AG04449 (cell line): ENCODE measurements at regions not wholly inside any gene's neighbourhood (a gene's known extent, or its start where the extent isn't known, plus 50 kb on each side); places are given as distances from the start of the nearest gene placed in this dataset.

Experiments used
- CTCF ChIA-PET: fragments of 350-600 bp; formaldehyde crosslinking; extraction: SDS; loops from one replicate; lab custom pipeline; 2021; ENCODE audit warnings: antibody characterized with exemption; lab: Yijun Ruan, JAX
- POLR2A ChIA-PET: fragments of 400-600, 350-600 bp; formaldehyde crosslinking; extraction: SDS; loops from one replicate; lab custom pipeline; 2020; ENCODE audit warnings: antibody characterized with exemption, inconsistent platforms; lab: Yijun Ruan, JAX
- DNase-seq: peaks from one replicate; pipeline ENCODE4 v3.0.0-alpha.2; 2010; ENCODE audit warnings: low read depth, low spot score
- H3K4me3 ChIP-seq: 2 replicates; pipeline ENCODE4 v1.5.1; 2011; ENCODE audit warnings: low read depth, mild to moderate bottlenecking, control low read depth, low read length
- TF ChIP-seq, protein P1 (sequence below): IDR thresholded peaks from one replicate; pipeline ENCODE4 v1.5.1; 2011; ENCODE audit warnings: mild to moderate bottlenecking, moderate library complexity, low read length, control low read depth, inconsistent platforms; ENCODE audit not compliant: insufficient read depth; ENCODE audit errors: missing control alignments

DNA sequence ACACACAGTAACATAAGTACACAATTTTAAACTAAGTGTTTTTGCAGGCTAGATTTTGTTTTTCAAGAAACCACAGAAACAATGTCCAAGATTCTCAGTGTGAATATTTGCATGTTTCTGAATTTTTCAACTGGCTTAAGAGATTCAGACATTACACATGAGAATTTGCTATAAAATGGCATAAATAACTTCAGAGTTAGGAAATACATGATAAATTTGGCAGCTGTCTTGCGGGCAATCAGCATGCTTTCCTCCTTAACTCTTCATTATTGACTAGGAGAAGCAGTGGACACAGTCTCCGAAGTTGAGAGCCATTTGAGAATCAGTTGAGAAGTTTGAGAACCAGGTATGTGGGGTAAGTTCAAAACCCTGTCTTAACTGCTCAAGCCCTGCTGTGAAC is 625.6 kb upstream of the SGO1 start:
- TF ChIP-seq, protein P1, sequence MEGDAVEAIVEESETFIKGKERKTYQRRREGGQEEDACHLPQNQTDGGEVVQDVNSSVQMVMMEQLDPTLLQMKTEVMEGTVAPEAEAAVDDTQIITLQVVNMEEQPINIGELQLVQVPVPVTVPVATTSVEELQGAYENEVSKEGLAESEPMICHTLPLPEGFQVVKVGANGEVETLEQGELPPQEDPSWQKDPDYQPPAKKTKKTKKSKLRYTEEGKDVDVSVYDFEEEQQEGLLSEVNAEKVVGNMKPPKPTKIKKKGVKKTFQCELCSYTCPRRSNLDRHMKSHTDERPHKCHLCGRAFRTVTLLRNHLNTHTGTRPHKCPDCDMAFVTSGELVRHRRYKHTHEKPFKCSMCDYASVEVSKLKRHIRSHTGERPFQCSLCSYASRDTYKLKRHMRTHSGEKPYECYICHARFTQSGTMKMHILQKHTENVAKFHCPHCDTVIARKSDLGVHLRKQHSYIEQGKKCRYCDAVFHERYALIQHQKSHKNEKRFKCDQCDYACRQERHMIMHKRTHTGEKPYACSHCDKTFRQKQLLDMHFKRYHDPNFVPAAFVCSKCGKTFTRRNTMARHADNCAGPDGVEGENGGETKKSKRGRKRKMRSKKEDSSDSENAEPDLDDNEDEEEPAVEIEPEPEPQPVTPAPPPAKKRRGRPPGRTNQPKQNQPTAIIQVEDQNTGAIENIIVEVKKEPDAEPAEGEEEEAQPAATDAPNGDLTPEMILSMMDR: no peak
- CTCF ChIA-PET: no interaction called here
- POLR2A ChIA-PET: no interaction called here
- DNase-seq: no peak
- H3K4me3 ChIP-seq: no peak overlapping the region

DNA sequence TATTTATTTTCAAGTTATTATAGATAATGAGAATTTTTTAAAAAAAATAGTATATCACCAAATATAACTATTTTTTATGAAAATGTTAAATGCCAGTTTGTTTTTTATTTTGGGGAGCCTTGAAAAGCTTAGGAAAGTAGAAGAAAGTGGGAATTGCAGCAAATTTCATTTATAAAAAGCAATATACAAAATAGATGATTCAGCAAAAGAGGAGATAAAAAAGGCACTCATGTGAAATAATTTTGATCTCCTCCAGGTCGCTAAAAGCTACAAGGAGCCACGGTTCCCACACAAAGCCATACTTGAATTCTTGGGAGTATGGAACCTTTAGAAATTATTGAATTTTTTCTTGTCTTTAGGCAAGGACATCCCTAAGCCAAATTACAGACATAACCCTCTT is 625.0 kb upstream of the SGO1 start:
- H3K4me3 ChIP-seq: no peak overlapping the region
- TF ChIP-seq, protein P1: no peak
- POLR2A ChIA-PET: no interaction called here
- CTCF ChIA-PET: no interaction called here
- no peak for DNase-seq

DNA sequence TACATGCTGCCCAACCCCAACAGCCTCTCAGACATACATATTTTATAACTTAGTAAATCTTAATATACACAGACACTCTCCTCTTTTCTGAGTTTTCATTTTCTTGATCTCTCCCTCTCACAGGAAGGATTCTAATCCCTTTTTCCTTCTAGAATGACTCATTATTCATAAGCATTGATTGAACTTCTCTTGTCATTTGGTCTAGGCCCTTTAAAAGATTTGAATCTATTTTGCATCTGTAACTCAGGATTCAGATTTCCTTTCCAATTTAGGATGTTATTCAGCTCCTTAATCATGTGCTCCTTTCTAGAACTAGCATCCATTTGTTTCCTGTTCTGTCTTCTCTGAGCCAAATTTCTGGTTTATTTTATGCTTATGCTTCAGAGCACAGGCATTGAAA is 624.5 kb upstream of the SGO1 start:
- H3K4me3 ChIP-seq: no peak overlapping the region
- no peak for DNase-seq
- ChIA-PET CTCF (no interaction called here), POLR2A (no interaction called here)
- TF ChIP-seq, protein P1: no peak

DNA sequence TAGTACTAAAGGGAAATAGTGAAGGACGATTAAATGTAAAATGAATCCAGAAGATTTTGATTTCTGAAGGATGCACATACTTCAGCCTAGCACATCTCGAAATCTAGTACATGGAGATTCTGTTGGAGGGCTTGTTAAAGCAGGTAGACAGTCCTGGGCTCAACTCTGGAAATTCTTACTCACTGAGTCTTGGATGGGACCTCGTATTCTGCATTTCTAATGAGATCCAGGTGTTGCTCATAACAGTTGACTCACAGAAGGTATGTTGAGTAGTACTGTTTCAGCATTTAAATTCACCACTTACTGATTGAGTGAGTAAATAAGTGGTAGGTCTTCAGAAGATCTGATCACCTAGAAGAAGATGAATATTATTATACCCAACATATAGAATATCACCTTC is 623.4 kb upstream of the SGO1 start:
- ChIA-PET POLR2A (no interaction called here), CTCF (no interaction called here)
- TF ChIP-seq, protein P1: no peak
- no peak for DNase-seq
- no peak overlapping the region for H3K4me3 ChIP-seq

DNA sequence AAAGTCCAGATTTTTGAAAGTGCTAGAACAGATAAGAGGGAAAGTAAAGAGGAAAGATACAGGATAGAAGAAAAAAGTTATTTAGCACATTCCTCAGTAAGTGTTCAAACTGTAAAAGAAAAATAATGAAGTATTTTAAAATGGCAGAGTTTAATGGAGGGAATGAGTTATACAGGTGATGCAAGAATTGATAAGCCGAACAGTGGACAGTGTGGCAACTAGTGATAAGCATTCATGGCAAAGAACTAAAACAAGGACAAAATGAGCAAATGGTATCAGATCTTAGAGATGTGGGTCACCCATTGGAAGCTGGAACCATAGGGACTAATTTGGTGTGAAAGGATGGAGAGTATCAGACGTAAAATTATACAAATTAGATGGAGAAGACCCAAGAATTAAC is 622.9 kb upstream of the SGO1 start:
- POLR2A ChIA-PET: no interaction called here
- no peak overlapping the region for H3K4me3 ChIP-seq
- DNase-seq: no peak
- TF ChIP-seq, protein P1: no peak
- CTCF ChIA-PET: no interaction called here

DNA sequence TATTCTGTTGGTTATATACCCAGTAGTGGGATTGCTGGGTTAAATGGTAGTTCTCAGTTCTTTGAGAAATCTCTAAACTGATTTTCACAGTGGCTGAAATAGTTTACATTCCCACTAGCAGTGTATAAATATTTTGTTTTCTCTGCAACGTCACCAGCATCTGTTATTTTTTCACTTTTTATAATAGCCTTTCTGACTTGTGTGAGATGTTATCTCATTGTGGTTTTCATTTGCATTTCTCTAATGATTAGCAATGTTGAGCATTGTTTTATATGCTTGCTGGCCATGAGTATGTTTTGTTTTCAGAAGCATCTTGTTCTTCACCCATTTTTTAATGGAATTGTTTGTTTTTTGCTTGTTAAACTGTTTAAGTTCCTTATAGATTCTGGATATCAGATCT is 612.7 kb upstream of the SGO1 start:
- ChIA-PET POLR2A (no interaction called here), CTCF (no interaction called here)
- TF ChIP-seq, protein P1: no peak
- H3K4me3 ChIP-seq: no peak overlapping the region
- no peak for DNase-seq
